Osteoblast (primary cell): ENCODE measurements at regions not wholly inside any gene's neighbourhood (a gene's known extent, or its start where the extent isn't known, plus 50 kb on each side); places are given as distances from the start of the nearest gene placed in this dataset.

Experiments
- DNase-seq: peaks from one replicate; pipeline ENCODE4 v3.0.0; 2011; ENCODE audit warnings: low spot score, mixed read lengths; ENCODE audit not compliant: insufficient read length; ENCODE audit errors: missing footprints
- H2AFZ ChIP-seq: 2 replicates; pipeline ENCODE4 v1.6.0; 2011; ENCODE audit warnings: mild to moderate bottlenecking, low read length
- H3K27ac ChIP-seq: 2 replicates; pipeline ENCODE4 v1.5.1; 2011; ENCODE audit warnings: mild to moderate bottlenecking, low read depth, low read length, moderate library complexity
- H3K27me3 ChIP-seq: 2 replicates; pipeline ENCODE4 v1.6.0; 2012; ENCODE audit warnings: mild to moderate bottlenecking, control low read depth, inconsistent platforms, low read length, moderate library complexity; ENCODE audit not compliant: insufficient read depth
- H3K36me3 ChIP-seq: 2 replicates; pipeline ENCODE4 v1.5.1; 2011; ENCODE audit warnings: mild to moderate bottlenecking, low read length, control low read depth, moderate library complexity; ENCODE audit not compliant: insufficient read depth
- H3K4me1 ChIP-seq: 2 replicates; pipeline ENCODE4 v1.5.1; 2011; ENCODE audit warnings: mild to moderate bottlenecking, low read length, control low read depth, moderate library complexity; ENCODE audit not compliant: insufficient read depth
- H3K4me2 ChIP-seq: 2 replicates; pipeline ENCODE4 v1.6.0; 2011; ENCODE audit warnings: mild to moderate bottlenecking, low read length; ENCODE audit not compliant: insufficient read depth
- H3K4me3 ChIP-seq: fragments of 200-600 bp; sonication (generic); 3 replicates; pipeline ENCODE4 v1.5.1; 2012; ENCODE audit warnings: mild to moderate bottlenecking, low read length, inconsistent platforms; ENCODE audit not compliant: insufficient read depth
- H3K79me2 ChIP-seq: 2 replicates; pipeline ENCODE4 v1.6.0; 2012; ENCODE audit warnings: mild to moderate bottlenecking, low read length, control low read depth, inconsistent platforms; ENCODE audit not compliant: insufficient read depth
- H3K9me3 ChIP-seq: 2 replicates; pipeline ENCODE4 v1.5.1; 2011; ENCODE audit warnings: low read depth, low read length, control low read depth
- H4K20me1 ChIP-seq: 2 replicates; pipeline ENCODE4 v1.6.0; 2012; ENCODE audit warnings: mild to moderate bottlenecking, low read length, control low read depth; ENCODE audit not compliant: insufficient read depth
- TF ChIP-seq, protein P1 (sequence below): IDR thresholded peaks from 2 replicates; pipeline ENCODE4 v1.5.1; 2011; ENCODE audit warnings: mild to moderate bottlenecking, low read depth, low read length, moderate library complexity; ENCODE audit errors: extremely low read depth

GRCh38 chr13:59568306-59568705 is 595.4 kb downstream of the DIAPH3 start:
- no peak overlapping the region for H3K27ac ChIP-seq
- DNase-seq = no peak
- no peak overlapping the region for H3K4me2 ChIP-seq
- H3K27me3 ChIP-seq = peaks cover 3% of the 10 kb centered on the region
- no peaks in the 10 kb centered on the region for H3K9me3 ChIP-seq
- no peak overlapping the region for H3K4me3 ChIP-seq
- TF ChIP-seq, protein P1, sequence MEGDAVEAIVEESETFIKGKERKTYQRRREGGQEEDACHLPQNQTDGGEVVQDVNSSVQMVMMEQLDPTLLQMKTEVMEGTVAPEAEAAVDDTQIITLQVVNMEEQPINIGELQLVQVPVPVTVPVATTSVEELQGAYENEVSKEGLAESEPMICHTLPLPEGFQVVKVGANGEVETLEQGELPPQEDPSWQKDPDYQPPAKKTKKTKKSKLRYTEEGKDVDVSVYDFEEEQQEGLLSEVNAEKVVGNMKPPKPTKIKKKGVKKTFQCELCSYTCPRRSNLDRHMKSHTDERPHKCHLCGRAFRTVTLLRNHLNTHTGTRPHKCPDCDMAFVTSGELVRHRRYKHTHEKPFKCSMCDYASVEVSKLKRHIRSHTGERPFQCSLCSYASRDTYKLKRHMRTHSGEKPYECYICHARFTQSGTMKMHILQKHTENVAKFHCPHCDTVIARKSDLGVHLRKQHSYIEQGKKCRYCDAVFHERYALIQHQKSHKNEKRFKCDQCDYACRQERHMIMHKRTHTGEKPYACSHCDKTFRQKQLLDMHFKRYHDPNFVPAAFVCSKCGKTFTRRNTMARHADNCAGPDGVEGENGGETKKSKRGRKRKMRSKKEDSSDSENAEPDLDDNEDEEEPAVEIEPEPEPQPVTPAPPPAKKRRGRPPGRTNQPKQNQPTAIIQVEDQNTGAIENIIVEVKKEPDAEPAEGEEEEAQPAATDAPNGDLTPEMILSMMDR = no peak
- H3K79me2 ChIP-seq = no peaks in the 10 kb centered on the region
- no peaks in the 10 kb centered on the region for H3K4me1 ChIP-seq
- no peak overlapping the region for H2AFZ ChIP-seq
- H3K36me3 ChIP-seq = no peaks in the 10 kb centered on the region
- H4K20me1 ChIP-seq = no peaks in the 10 kb centered on the region

DNA sequence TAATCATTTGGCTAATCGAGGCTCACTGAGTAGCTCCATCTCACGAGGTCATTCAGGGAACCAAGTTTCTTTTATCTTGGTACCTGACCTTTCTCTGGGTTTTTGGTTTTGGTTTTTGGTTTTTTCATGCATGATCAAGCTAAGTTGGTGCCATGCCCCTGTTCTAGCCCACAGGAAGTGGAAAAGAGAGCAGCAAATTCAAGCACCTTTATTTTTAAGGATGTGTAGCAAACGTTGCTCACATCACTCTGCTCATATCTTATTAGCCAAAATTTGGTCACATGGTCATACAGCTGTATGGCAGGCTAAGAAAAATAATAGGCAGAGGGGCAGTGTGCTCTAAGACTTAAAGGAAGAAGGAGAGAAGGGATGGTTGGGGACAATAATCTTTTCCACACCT is 593.5 kb downstream of the DIAPH3 start:
- H3K27me3 ChIP-seq = peaks cover 3% of the 10 kb centered on the region
- TF ChIP-seq, protein P1 = no peak
- H2AFZ ChIP-seq = no peak overlapping the region
- H4K20me1 ChIP-seq = no peaks in the 10 kb centered on the region
- DNase-seq = no peak
- no peak overlapping the region for H3K4me3 ChIP-seq
- H3K27ac ChIP-seq = no peak overlapping the region
- H3K9me3 ChIP-seq = no peaks in the 10 kb centered on the region
- no peak overlapping the region for H3K4me2 ChIP-seq
- H3K4me1 ChIP-seq = no peaks in the 10 kb centered on the region
- H3K79me2 ChIP-seq = no peaks in the 10 kb centered on the region
- no peaks in the 10 kb centered on the region for H3K36me3 ChIP-seq

DNA sequence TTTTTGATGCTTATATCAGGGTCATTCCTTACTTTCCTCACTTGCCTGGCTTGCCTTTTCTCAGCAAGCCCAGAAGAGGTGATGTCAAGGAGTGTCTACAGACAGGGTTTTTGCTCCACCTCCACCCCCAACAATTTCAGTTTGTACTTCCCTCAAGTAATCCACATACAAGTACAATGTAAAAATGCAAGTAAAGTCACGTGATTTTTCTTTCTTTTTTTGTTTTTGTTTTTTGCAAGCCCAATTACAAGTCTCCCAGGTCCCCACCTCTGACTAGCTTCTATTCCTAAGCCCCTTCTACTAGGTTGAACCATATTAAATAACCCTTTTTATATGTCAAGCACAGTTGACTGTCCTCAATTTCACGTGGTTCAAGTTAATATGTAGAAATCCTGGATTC is 579.6 kb downstream of the DIAPH3 start:
- Histone ChIP-seq H3K4me1 (no peaks in the 10 kb centered on the region), H3K4me3 (no peak overlapping the region)
- TF ChIP-seq, protein P1 = no peak

DNA sequence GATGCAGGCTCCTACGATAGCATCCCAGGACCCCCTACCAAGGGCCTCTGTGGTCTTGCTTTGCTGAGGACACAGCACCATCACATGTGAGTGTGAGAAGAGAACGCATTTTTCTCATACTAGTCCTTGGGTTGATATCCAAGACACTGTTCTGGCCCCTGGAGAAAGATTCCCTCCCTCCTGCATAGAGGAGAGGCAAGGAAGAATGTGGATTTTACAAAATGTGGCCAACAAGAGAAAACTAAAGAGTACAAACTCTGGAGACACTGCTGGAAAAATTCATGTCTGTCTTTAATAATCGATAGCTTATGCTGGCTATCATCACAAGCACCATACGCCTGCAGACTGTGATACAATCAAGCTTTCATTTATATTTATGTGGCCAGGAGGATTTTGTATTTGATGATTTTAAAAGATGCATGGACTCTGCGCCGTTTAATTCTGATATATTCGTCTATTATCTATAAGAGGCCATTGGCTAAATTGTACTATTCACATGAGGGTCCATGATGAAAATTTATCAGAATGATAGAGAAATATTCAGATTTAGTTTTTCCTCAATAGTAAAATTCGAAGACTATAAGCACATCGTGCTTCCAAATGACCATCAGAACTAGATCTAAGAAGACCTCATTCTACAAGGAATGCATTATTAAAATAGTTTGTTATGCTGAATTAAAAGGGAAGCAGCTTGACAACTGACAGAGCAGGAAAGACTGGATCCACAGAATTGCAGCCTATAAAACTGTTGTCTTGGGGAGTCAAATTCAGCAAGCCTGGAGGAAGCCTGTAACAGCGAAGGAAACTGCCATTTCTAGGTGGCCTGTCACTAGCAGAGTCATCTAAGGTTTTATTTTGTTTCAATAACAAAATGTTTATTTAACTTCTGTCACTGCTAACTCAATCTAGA is 578.7 kb downstream of the DIAPH3 start:
- Histone ChIP-seq H3K4me1 (no peaks in the 10 kb centered on the region), H2AFZ (no peak overlapping the region), H3K9me3 (no peaks in the 10 kb centered on the region), H3K27me3 (no peaks in the 10 kb centered on the region), H3K4me2 (no peak overlapping the region), H3K27ac (no peak overlapping the region), H3K36me3 (no peaks in the 10 kb centered on the region), H3K4me3 (no peak overlapping the region), H4K20me1 (no peaks in the 10 kb centered on the region), H3K79me2 (no peaks in the 10 kb centered on the region)
- no peak for DNase-seq
- TF ChIP-seq, protein P1 = no peak

More for the DNA sequence above, 579.6 kb downstream of the DIAPH3 start:
- no peaks in the 10 kb centered on the region for H3K36me3 ChIP-seq
- H3K27me3 ChIP-seq = no peaks in the 10 kb centered on the region
- no peaks in the 10 kb centered on the region for H4K20me1 ChIP-seq
- no peak overlapping the region for H2AFZ ChIP-seq
- H3K27ac ChIP-seq = no peak overlapping the region
- no peaks in the 10 kb centered on the region for H3K79me2 ChIP-seq
- no peak for DNase-seq
- H3K4me2 ChIP-seq = no peak overlapping the region
- H3K9me3 ChIP-seq = no peaks in the 10 kb centered on the region
